Activated gamma-delta T cell treated with Interleukin-2 at 50 U/mL for 16 hours (primary cell): ENCODE measurements at regions not wholly inside any gene's neighbourhood (a gene's known extent, or its start where the extent isn't known, plus 50 kb on each side); places are given as distances from the start of the nearest gene placed in this dataset.
"Not testable (repeated sequence)": the region's sequence is repeated elsewhere in the genome, so short reads cannot be mapped to it uniquely, and the experiment has no call there.

Experiments used
- DNase-seq: peaks from one replicate; pipeline ENCODE4 v3.0.0-alpha.2; 2020

- not testable (repeated sequence) for DNase-seq
Measured at GRCh38 chr2:87633287-87633963, 114.5 kb upstream of the PLGLB2 start.

GRCh38 chr2:87634106-87634505 is 113.8 kb upstream of the PLGLB2 start:
- DNase-seq: not testable (repeated sequence)

- DNase-seq: not testable (repeated sequence)
Measured at GRCh38 chr2:87634971-87635650, 112.8 kb upstream of the PLGLB2 start.

- DNase-seq: not testable (repeated sequence)
Measured at GRCh38 chr2:87636246-87636645, 111.6 kb upstream of the PLGLB2 start.

GRCh38 chr2:87636735-87637134 is 111.2 kb upstream of the PLGLB2 start:
- not testable (repeated sequence) for DNase-seq

GRCh38 chr2:87637249-87637990 is 110.5 kb upstream of the PLGLB2 start:
- not testable (repeated sequence) for DNase-seq

- not testable (repeated sequence) for DNase-seq
Measured at GRCh38 chr2:87638114-87638807, 109.6 kb upstream of the PLGLB2 start.

GRCh38 chr2:87638872-87639271 is 109.0 kb upstream of the PLGLB2 start:
- not testable (repeated sequence) for DNase-seq

GRCh38 chr2:87639801-87640440 is 108.0 kb upstream of the PLGLB2 start:
- not testable (repeated sequence) for DNase-seq

GRCh38 chr2:87640961-87641563 is 106.8 kb upstream of the PLGLB2 start:
- DNase-seq: not testable (repeated sequence)

GRCh38 chr2:87643165-87643564 is 104.7 kb upstream of the PLGLB2 start:
- not testable (repeated sequence) for DNase-seq

- DNase-seq: not testable (repeated sequence)
Measured at GRCh38 chr2:87647737-87648498, 100.0 kb upstream of the PLGLB2 start.

GRCh38 chr2:87648815-87649214 is 99.1 kb upstream of the PLGLB2 start:
- not testable (repeated sequence) for DNase-seq

GRCh38 chr2:87649871-87650270 is 98.0 kb upstream of the PLGLB2 start:
- DNase-seq: not testable (repeated sequence)

GRCh38 chr2:87650837-87651236 is 97.0 kb upstream of the PLGLB2 start:
- DNase-seq: not testable (repeated sequence)

- not testable (repeated sequence) for DNase-seq
Measured at GRCh38 chr2:87651589-87651988, 96.3 kb upstream of the PLGLB2 start.

GRCh38 chr2:87653373-87653772 is 94.5 kb upstream of the PLGLB2 start:
- not testable (repeated sequence) for DNase-seq

GRCh38 chr2:87654136-87654814 is 93.6 kb upstream of the PLGLB2 start:
- not testable (repeated sequence) for DNase-seq

- not testable (repeated sequence) for DNase-seq
Measured at GRCh38 chr2:87657915-87658314, 90.0 kb upstream of the PLGLB2 start.

- not testable (repeated sequence) for DNase-seq
Measured at GRCh38 chr2:87658357-87658756, 89.5 kb upstream of the PLGLB2 start.
